CD4-positive, CD25-positive, alpha-beta regulatory T cell (primary cell): ENCODE measurements at regions not wholly inside any gene's neighbourhood (a gene's known extent, or its start where the extent isn't known, plus 50 kb on each side); places are given as distances from the start of the nearest gene placed in this dataset.
"Not testable (repeated sequence)": the region's sequence is repeated elsewhere in the genome, so short reads cannot be mapped to it uniquely, and the experiment has no call there.

ENCODE experiments used
- ATAC-seq, 2 donors: fragments of 150-1000 bp; cut with Tn5 transposase; one replicate each; pipeline ENCODE4 v1.10.0; 2021; ENCODE audit warnings: low read depth in 2 of 2, moderate number of reproducible peaks in 2 of 2, moderate library complexity in 1 of 2
- DNase-seq, 3 donors: peaks; one replicate each; pipeline versions ENCODE4 v3.0.0 to v3.0.0-alpha.2; 2012 to 2022; ENCODE audit warnings: mixed read lengths in 1 of 3
- H3K27ac ChIP-seq: one replicate; pipeline ENCODE4 v1.7.0; 2013; ENCODE audit warnings: mild to moderate bottlenecking, low read length; ENCODE audit not compliant: insufficient read depth, poor library complexity, severe bottlenecking
- H3K27me3 ChIP-seq: one replicate; pipeline ENCODE4 v1.7.0; 2013; ENCODE audit warnings: low read length; ENCODE audit not compliant: control insufficient read depth, insufficient read depth
- H3K36me3 ChIP-seq: one replicate; pipeline ENCODE4 v1.7.0; 2013; ENCODE audit warnings: mild to moderate bottlenecking, low read length, moderate library complexity; ENCODE audit not compliant: control insufficient read depth, insufficient read depth
- H3K4me1 ChIP-seq: 2 replicates; pipeline ENCODE4 v1.7.0; 2013; ENCODE audit warnings: mild to moderate bottlenecking, low read length; ENCODE audit not compliant: insufficient read depth, control insufficient read depth, poor library complexity, severe bottlenecking
- H3K4me3 ChIP-seq: one replicate; pipeline ENCODE4 v1.7.0; 2013; ENCODE audit warnings: low read depth, mild to moderate bottlenecking, low read length, moderate library complexity
- H3K9me3 ChIP-seq, 2 experiments: 1 replicate in 1 of 2; 2 replicates in 1 of 2; pipeline ENCODE4 v1.7.0; 2013; ENCODE audit warnings: low read length in 2 of 2, mild to moderate bottlenecking in 1 of 2, moderate library complexity in 1 of 2; ENCODE audit not compliant: control insufficient read depth in 2 of 2
- H3K27ac Mint-ChIP-seq, 3 donors: one replicate each; pipeline ENCODE4 v1.8.0; 2020 to 2022; ENCODE audit warnings: mild to moderate bottlenecking in 3 of 3, mixed read lengths in 3 of 3, moderate library complexity in 2 of 3
- H3K27me3 Mint-ChIP-seq: one replicate; pipeline ENCODE4 v1.8.0; 2022; ENCODE audit warnings: mild to moderate bottlenecking, mixed read lengths
- H3K36me3 Mint-ChIP-seq: one replicate; pipeline ENCODE4 v1.8.0; 2020; ENCODE audit warnings: mixed read lengths
- H3K4me1 Mint-ChIP-seq, 4 donors: one replicate each; pipeline ENCODE4 v1.8.0; 2020 to 2022; ENCODE audit warnings: mixed read lengths in 4 of 4, mild to moderate bottlenecking in 1 of 4
- H3K4me3 Mint-ChIP-seq, 4 donors: one replicate each; pipeline ENCODE4 v1.8.0; 2020 to 2022; ENCODE audit warnings: mild to moderate bottlenecking in 4 of 4, mixed read lengths in 4 of 4, moderate library complexity in 3 of 4
- H3K9me3 Mint-ChIP-seq, 7 donors: one replicate each; pipeline ENCODE4 v1.8.0; 2020 to 2022; ENCODE audit warnings: mixed read lengths in 7 of 7, mild to moderate bottlenecking in 3 of 7, moderate library complexity in 2 of 7

DNA sequence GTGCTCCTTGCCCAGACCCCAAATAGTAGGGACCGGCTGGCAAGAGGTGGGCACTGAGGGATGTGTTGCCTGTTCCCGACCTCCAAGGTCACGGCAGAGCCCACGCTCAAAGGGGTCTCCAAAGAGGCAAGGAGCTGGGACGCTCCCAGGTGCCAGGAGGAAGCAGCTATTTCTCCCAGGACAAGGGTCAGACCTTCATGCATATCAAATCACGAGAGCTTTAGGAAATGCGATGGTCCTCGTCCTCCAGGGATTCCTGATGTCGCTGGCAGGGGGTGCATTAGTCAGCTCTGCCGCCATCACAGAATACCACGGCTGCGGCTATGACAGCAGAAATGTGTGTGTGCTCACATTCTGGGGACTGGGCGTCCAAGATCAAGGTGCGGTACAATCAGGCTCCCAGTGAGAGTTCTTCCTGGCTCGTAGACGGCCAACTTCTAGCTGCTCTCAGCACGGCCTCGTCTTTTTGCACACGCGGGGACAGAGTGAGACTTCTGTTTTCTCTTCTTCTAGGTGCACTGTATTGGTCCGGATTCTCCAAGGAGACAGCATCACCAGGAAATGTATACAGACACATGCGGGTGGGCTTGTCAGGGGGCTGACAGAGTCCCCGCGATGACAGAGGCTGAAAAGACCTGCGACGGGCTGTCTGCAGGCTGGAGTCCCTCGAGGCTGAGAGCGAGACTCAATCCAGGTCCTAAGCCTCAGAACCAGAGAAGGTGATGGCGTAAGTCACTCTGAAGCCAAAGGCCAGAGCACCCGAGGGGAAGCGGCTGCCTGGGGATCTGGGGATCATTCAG, 81.6 kb downstream of the SHANK2 start:
- no peak for ATAC-seq
- peaks cover 0 to 4% of the 10 kb centered on the region in 2 experiments for H3K9me3 ChIP-seq
- DNase-seq: no peak

DNA sequence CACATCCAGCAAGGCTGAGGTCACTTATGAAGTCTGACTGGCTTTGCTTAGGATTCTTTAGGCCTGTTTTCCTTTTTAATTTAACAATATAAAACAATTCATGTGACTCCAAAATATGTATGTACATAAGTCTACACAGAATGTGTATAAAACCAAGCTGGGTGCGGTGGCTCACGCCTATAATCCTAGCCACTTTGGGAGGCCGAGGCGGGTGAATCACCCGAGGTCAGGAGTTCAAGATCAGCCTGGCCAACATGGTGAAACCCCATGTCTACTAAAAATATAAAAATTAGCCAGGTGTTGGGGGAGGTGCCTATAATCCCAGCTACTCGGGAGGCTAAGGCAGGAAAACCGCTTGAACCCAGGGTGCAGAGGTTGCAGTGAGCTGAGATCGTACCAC, 83.1 kb downstream of the SHANK2 start:
- Histone ChIP-seq H3K27ac (no peak overlapping the region), H3K36me3 (no peaks in the 10 kb centered on the region), H3K4me3 (no peak overlapping the region), H3K4me1 (no peaks in the 10 kb centered on the region), H3K9me3 (no peaks in the 10 kb centered on the region), H3K27me3 (no peaks in the 10 kb centered on the region)
- H3K4me3 Mint-ChIP-seq: no peak overlapping the region
- no peaks in the 10 kb centered on the region for H3K4me1 Mint-ChIP-seq
- ATAC-seq: no peak
- H3K27ac Mint-ChIP-seq: no peak overlapping the region
- H3K36me3 Mint-ChIP-seq: no peaks in the 10 kb centered on the region
- peaks cover 0 to 2% (median 0%) of the 10 kb centered on the region in 7 donors for H3K9me3 Mint-ChIP-seq
- H3K27me3 Mint-ChIP-seq: peaks cover 4% of the 10 kb centered on the region
- no peak for DNase-seq

More for the DNA sequence above, 81.6 kb downstream of the SHANK2 start:
- Histone ChIP-seq H3K27ac (no peak overlapping the region), H3K4me3 (no peak overlapping the region), H3K27me3 (no peaks in the 10 kb centered on the region), H3K36me3 (no peaks in the 10 kb centered on the region), H3K4me1 (no peaks in the 10 kb centered on the region)
- Mint-ChIP-seq H3K4me3 (no peak overlapping the region), H3K9me3 (peaks cover 0 to 5% (median 1%) of the 10 kb centered on the region in 7 donors), H3K36me3 (no peaks in the 10 kb centered on the region), H3K27ac (no peak overlapping the region), H3K27me3 (peaks cover 4% of the 10 kb centered on the region), H3K4me1 (no peaks in the 10 kb centered on the region)

DNA sequence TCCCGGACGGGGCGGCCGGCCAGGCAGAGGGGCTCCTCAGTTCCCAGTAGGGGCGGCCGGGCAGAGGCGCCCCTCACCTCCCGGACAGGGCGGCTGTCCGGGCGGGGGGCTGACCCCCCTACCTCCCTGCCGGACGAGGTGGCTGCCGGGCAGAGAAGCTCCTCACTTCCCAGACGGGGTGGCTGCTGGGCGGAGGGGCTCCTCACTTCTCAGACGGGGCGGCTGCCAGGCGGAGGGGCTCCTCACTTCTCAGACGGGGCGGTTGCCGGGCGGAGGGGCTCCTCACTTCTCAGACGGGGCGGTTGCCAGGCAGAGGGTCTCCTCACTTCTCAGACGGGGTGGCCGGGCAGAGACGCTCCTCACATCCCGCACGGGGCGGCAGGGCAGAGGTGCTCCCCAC, 84.6 kb downstream of the SHANK2 start:
- not testable (repeated sequence) for H3K36me3 Mint-ChIP-seq

GRCh38 chr11:71165771-71166170, 86.6 kb downstream of the SHANK2 start:
- H3K9me3 ChIP-seq: no peaks in the 10 kb centered on the region
- H3K27ac ChIP-seq: no peak overlapping the region
- no peaks in the 10 kb centered on the region for H3K4me1 ChIP-seq
- H3K36me3 ChIP-seq: no peaks in the 10 kb centered on the region
- no peak overlapping the region for H3K4me3 ChIP-seq
- ATAC-seq (no peak), DNase-seq (no peak)
- Mint-ChIP-seq H3K4me3 (no peak overlapping the region), H3K27ac (no peak overlapping the region), H3K9me3 (peaks cover 0 to 2% (median 0%) of the 10 kb centered on the region in 7 donors), H3K4me1 (no peaks in the 10 kb centered on the region), H3K36me3 (no peaks in the 10 kb centered on the region), H3K27me3 (no peaks in the 10 kb centered on the region)
- H3K27me3 ChIP-seq: no peaks in the 10 kb centered on the region

More for the DNA sequence above, 84.6 kb downstream of the SHANK2 start:
- not testable (repeated sequence) for ATAC-seq, H3K27ac ChIP-seq, H3K27me3 Mint-ChIP-seq, H3K36me3 ChIP-seq, DNase-seq, H3K9me3 ChIP-seq, H3K4me3 ChIP-seq, H3K4me1 ChIP-seq, H3K27me3 ChIP-seq, H3K4me1 Mint-ChIP-seq, H3K4me3 Mint-ChIP-seq, H3K27ac Mint-ChIP-seq, H3K9me3 Mint-ChIP-seq

- DNase-seq: no peak
- peaks cover 0 to 2% (median 0%) of the 10 kb centered on the region in 7 donors for H3K9me3 Mint-ChIP-seq
- ATAC-seq: no peak
Measured at GRCh38 chr11:71164621-71165020, 87.8 kb downstream of the SHANK2 start.

GRCh38 chr11:71164186-71164585, 88.2 kb downstream of the SHANK2 start:
- H3K4me1 ChIP-seq: no peaks in the 10 kb centered on the region
- no peaks in the 10 kb centered on the region for H3K36me3 ChIP-seq
- Mint-ChIP-seq H3K36me3 (no peaks in the 10 kb centered on the region), H3K9me3 (peaks cover 0 to 2% (median 0%) of the 10 kb centered on the region in 7 donors), H3K4me1 (no peaks in the 10 kb centered on the region), H3K27me3 (no peaks in the 10 kb centered on the region), H3K4me3 (no peak overlapping the region), H3K27ac (no peak overlapping the region)
- no peaks in the 10 kb centered on the region for H3K9me3 ChIP-seq
- DNase-seq (no peak), ATAC-seq (no peak)
- H3K27me3 ChIP-seq: no peaks in the 10 kb centered on the region
- no peak overlapping the region for H3K27ac ChIP-seq
- H3K4me3 ChIP-seq: no peak overlapping the region

More at GRCh38 chr11:71164621-71165020, 87.8 kb downstream of the SHANK2 start:
- no peak overlapping the region for H3K27ac ChIP-seq
- H3K4me3 ChIP-seq: no peak overlapping the region
- H3K9me3 ChIP-seq: no peaks in the 10 kb centered on the region
- H3K4me1 ChIP-seq: no peaks in the 10 kb centered on the region
- Mint-ChIP-seq H3K27me3 (no peaks in the 10 kb centered on the region), H3K27ac (no peak overlapping the region), H3K4me1 (no peaks in the 10 kb centered on the region), H3K4me3 (no peak overlapping the region), H3K36me3 (no peaks in the 10 kb centered on the region)
- H3K27me3 ChIP-seq: no peaks in the 10 kb centered on the region
- H3K36me3 ChIP-seq: no peaks in the 10 kb centered on the region

GRCh38 chr11:71163371-71163770, 89.0 kb downstream of the SHANK2 start:
- no peak overlapping the region for H3K27ac ChIP-seq
- no peaks in the 10 kb centered on the region for H3K36me3 ChIP-seq
- peaks cover 0 to 1% (median 0%) of the 10 kb centered on the region in 7 donors for H3K9me3 Mint-ChIP-seq
- no peak overlapping the region for H3K27ac Mint-ChIP-seq
- ATAC-seq (no peak), DNase-seq (no peak)
- no peak overlapping the region for H3K4me3 ChIP-seq
- no peaks in the 10 kb centered on the region for H3K4me1 ChIP-seq
- no peaks in the 10 kb centered on the region for H3K27me3 ChIP-seq
- no peaks in the 10 kb centered on the region for H3K9me3 ChIP-seq
- no peak overlapping the region for H3K4me3 Mint-ChIP-seq
- peaks cover 4% of the 10 kb centered on the region for H3K27me3 Mint-ChIP-seq
- no peaks in the 10 kb centered on the region for H3K36me3 Mint-ChIP-seq
- no peaks in the 10 kb centered on the region for H3K4me1 Mint-ChIP-seq

DNA sequence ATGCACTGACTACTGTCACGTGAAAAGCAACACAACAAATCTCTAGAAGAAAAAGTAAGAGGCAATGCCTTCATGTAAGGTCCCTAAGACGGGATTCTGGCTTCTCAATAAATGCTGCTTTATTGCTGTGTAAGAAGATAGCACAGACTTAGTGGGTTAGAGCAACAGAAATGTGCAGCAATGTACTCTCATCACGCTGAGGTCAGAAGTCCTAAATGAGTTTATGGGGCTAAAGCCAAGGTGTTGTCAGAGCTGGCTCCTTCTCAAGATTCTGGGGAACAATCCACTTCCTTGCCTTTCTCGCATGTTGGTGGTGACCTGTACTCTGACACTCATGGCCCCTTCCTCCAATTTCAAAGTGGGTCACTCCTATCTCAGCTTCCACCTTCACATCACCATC, 93.4 kb downstream of the SHANK2 start:
- Mint-ChIP-seq H3K36me3 (no peaks in the 10 kb centered on the region), H3K4me1 (no peaks in the 10 kb centered on the region), H3K4me3 (no peak overlapping the region), H3K27ac (no peak overlapping the region), H3K9me3 (peaks cover 0 to 3% (median 0%) of the 10 kb centered on the region in 7 donors), H3K27me3 (peaks cover 5% of the 10 kb centered on the region)
- Histone ChIP-seq H3K4me3 (no peak overlapping the region), H3K27me3 (no peaks in the 10 kb centered on the region), H3K4me1 (no peaks in the 10 kb centered on the region), H3K27ac (no peak overlapping the region), H3K9me3 (no peaks in the 10 kb centered on the region), H3K36me3 (no peaks in the 10 kb centered on the region)
- ATAC-seq (no peak), DNase-seq (no peak)
